Anterior cingulate cortex (tissue), 58 donors: ENCODE measurements at regions not wholly inside any gene's neighbourhood (a gene's known extent, or its start where the extent isn't known, plus 50 kb on each side); places are given as distances from the start of the nearest gene placed in this dataset.

Experiments used
- DNase-seq, 58 donors: peaks; one replicate each; lab custom pipeline; 2025; lab: John Stamatoyannopoulos, UW

DNA sequence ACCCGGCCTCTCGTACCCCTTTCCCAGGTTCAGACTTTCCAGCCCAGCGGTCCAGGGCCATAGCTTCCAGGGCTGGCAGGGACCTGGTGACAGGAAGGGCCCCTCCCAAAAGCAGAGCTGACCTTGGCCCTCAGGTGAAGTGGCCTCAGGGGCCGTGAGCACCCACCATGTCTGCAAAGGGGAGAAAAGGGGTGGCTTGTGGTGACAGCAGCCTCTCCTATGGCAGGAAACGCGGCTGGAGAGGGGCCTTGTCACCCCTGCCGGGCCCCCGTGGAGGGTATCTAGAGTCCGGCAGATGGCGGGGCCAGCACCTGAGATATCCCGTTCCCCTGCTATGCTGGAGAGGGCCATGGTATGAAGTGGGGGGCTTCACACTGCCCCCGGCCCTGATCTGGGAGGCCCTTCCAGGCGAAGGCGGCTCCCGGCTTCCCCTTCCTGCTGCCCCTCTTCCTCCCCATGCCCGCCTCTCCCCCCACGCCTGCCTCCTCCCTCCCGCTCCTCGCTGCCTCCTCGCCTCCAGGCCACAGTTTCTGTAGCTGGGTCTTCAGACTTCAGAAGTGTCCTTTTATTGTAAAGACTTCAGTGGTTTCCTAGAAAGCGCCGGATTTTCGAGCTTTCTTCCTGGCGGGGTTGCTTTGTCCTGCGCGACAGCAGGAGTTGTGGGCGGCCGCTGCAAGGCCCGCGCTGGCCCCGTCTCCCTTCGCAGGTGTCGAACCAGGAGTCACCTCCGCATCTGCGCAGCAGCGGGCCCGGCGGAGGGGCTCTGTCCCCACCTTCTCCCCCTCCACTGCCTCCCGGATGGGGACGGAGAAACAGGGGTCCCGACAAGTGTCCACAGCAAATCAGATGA, 240.5 kb upstream of the MYT1L start:
- no peak for DNase-seq

DNA sequence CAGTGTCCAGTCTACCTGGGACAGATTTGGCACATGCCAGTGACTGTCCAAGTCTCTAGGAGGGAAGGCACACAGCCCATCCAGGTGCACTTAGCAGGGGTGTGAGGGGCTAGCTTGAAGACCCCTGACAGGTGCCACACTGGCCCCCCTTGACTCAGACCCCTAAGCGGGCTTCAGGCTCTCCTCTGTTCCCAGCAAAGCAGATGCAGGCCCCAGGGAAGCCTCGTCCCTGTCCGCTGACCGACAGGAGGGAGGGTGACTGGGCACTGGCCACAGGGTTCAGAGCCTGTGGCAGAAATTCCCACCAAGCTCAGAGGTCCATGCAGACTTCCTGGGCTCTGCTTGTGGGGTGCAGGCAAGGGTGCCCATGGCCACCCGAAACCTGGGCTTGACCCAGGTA, 239.8 kb upstream of the MYT1L start:
- no peak for DNase-seq

DNA sequence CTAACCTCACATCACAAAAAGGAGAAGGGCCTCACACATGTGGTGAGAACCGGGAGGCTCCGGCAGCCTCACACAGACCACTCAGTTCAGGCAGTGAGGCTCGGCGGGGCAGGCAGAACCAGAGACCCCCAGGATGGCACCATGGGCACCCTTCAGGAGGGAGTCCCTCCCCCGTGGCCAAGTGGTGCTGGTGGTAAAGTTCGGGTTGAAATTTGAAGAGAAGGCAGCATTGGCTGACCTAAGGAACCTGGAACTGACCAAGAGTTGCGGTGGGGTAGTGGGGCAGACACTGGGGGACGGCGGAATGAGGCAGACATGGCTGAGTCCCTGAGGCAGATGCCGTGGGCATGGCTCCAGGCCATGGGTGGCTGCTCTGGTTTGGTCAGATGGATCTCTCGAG, 239.3 kb upstream of the MYT1L start:
- DNase-seq = no peak

DNA sequence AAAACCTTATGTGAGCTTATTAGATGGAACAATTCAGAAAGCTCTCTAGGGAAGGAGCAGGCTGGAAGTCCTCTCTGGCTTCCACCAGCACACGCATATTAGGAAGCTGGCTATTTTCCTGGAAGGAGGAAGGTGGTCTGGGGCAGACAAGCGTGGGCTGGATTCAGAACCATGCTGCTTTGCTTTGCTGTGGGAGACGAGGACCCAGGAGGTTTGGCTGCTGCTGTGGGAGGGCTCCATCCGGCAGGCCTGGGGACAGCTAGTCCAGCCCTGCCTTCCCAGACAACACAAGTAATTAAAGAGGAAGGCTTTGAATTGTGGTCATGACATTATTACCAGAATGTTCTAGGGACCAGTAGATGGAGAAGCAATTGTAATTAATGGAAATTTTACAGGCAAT, 238.8 kb upstream of the MYT1L start:
- DNase-seq = no peak

DNA sequence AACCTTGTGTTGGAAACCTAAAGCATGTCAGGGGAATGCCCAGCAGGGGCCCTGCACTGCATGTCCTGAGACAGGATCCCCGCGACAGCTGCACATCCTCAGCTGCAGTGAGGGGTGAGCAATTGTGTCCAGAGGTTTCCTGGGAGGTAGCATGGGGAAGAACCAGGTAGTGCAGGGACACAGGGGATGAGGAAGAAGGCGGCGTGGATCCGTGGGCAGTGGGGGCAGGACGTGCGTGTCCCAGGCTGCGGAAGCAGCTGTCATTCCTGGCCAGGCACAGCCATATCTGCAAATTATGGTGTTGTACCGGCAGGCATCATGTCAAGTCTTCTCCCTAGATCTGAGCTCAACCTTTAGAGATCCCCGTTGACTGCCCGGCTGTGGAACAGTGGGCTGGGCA, 238.2 kb upstream of the MYT1L start:
- no peak for DNase-seq

DNA sequence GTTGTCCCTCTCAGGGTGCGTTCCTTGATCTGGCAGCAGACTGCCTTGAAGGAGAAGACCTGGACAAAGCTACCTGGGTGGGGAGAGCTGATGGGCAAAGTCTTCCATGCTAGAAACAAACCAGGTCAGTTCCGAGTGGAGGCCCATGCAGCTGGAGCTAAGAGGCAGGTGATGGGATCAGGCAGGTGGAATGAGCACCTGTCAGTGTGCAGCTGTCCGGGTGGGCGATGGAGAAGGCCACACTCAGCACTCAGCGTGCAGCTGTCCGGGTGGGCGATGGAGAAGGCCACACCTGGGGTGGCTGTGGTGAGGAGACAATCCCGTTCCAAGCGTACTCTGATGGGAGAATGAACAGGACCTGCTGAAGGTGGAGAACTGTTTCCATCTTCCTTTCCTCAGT, 237.3 kb upstream of the MYT1L start:
- no peak for DNase-seq

DNA sequence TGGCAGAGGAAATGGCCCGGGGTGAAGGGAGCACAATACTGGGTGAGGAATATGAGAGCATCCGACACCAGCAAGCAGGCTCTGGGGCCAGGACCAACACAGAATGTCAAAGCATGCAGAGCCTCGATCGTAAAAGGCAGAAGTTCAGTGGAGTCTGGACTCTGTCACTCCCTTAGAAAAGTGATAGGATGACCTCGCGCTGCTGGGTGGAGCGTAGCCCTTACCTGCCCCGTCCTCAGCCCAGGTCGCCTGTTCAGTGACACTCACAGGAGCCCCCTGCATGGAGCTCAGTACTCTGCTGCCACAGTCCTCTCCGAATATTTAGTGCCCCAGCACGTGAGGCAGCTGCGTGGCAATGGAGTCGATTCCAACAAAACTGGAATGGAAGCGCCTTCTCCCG, 236.7 kb upstream of the MYT1L start:
- no peak for DNase-seq

DNA sequence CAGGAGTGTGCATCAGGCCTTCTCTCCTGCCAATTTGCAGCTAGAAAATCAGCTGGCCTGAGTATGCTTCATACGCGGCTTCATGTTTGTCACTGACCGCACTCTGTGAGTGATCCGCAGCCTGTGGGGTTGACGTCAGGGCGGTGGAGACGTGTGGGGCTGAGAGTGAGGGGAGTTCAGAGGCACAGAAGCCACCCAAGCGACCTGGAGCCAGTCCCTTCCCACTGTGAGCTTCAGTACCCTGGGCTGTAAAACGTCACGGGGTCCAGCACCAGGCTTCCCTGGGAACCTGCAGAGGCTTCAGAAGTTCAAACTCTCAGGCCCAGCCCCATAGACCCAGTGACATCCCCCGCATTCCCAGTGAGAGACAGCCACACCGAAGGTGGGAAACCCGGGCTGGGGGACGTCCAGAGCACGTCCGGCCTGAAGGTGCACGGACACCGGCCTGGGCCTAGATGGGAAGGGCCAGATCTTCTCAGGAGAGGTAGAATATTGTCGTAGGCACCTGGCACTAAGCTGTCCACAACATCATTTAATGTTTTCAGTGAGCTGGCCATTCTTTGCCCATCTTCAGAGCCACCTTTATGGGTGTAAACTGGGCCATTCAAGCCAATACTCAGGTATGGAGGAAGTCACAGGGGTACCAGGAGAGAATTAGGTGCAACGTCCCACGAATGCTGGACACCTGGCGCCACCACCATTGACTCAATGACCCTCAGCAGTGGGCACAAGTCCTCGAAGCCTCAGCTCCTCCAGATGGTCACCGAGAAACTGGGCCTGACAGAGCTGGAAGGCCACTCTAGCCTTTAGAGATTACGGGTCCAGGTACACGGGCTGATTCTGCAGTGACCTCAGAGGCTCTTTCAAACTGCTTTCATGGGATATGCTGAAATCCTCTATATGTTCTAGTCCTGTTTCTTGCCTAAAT, 235.6 kb upstream of the MYT1L start:
- DNase-seq = no peak

DNA sequence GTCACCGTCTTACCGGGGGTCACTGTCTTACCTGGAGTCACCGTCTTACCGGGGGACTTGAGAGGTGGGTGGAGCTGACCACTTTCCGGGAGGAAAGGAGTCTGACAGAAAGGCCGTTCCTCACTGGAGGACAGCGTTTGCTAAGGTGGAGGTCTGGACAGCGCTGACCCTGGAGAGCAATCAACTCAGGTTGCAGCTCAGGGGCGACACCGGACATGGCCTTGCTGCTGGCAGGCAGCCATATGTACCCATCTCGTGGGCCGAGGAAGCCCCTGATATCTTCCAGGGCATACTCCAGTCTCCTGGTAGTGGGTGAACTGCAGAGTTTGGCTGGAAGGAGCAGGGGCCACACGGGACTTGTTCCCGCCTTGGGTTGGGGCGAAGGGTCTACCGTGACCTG, 234.6 kb upstream of the MYT1L start:
- DNase-seq = no peak

DNA sequence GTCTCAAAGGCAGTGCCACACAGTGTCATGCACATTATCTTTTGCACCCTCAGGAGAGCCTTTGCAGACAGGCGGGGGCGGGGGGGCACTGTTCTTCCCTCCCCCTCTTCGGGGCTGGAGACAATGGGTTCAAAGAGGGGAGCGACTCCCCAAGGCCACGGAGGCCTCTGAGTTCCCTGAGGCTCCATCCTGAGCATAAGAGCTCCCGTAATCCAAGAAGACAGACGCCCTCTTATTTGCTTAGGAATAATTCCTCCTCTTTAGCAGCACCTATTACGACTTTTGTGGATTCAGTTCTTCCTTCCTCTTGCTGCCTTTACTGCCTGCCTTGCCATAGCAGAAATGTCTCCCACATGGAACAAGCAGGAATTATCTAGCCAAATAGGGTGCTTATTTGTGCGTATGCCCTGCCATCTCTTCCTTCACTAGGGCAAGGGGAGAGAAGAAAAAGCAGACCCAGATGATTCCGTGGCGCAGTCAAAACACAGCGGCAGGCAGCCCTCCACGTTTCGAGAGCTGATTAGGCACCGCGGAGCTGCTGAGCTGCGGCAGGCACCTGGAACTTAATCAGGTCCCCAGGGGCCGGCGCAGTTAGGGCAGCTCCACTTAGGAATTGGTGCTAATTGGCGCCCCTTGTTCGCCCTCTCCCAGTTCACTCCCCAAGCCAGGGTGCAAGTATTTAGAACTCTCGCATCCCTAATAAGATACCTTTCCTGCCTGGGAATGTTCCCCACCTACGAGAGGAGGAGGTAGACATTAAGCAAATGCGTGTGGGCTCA, 233.4 kb upstream of the MYT1L start:
- no peak for DNase-seq

DNA sequence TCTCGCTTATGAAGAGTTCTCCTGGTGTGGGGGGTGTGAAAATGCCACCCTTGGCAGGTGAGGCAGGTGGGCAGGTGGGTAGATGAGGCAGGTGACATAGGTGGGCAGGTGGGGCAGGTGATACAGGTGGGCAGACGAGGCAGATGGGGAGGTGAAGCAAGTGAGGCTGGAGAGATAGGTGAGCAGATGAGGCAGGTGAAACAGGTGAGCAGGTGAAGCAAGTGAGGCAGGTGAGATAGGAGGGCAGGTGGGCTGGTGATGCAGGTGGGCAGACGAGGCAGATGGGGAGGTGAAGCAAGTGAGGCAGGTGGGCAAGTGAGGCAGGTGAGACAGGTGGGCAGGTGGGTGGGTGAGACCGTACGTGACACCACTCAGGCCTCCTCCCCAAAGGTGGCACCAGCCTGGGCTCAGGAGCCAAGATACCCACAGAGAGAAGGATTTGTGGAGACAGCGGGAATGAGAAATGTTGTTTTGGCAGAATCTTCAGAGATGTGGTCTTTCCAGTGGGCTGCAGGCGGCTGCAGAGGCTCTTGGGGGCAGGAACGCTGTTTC, 232.3 kb upstream of the MYT1L start:
- no peak for DNase-seq

DNA sequence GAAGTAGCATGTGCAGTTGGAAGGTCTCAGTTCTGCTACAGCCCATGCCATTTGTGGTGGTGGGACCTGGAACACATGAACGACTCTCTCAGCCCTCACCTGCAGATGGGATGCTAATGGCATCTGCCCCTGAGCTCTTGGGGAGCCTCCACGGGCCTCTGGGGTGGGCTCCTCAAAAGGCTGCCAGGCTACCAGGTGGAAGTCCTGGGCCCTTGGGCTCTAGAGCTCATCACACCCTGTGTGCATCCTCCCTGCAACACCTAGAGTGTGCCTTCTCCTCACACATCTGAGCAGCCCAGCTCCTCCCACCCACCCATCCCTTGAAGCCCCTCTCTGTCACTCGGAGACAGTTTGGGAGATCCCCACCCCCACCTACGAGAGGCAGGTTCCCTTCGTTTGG, 231.8 kb upstream of the MYT1L start:
- DNase-seq = no peak

DNA sequence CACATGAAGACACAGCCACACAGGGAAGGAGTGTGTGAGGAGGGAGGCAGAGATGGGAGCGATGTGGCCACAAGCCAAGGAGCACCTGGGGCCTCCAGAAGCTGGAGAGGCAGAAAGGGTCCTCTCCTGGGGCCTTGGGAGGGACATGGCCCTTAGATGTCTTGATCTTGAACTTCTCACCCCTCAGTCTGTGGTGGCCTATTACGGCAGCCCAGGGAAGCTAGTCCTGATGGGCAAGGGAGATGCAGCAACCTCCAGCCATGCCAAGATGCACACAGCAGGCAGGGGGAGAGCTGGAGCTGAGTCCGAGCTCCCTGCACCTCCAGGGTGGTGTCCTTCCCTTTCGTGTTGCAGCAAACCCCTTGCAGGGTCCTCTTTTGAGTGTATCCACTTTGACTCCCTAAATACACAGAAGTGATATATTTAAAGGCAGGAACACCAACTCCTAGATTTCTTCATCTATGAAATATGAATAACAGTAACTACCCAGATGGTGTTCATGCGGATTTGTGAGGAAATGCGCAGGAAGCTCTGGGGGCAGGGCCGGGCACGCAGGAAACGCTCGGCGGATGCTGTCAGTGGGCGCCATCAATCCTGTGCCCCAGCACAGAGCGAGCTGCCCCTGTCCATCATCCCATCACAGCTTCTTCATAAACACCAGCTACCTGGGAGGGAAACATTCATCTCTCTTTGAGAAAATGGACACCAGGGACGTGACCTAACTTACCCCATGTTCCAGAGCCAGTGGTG, 230.4 kb upstream of the MYT1L start:
- no peak for DNase-seq

DNA sequence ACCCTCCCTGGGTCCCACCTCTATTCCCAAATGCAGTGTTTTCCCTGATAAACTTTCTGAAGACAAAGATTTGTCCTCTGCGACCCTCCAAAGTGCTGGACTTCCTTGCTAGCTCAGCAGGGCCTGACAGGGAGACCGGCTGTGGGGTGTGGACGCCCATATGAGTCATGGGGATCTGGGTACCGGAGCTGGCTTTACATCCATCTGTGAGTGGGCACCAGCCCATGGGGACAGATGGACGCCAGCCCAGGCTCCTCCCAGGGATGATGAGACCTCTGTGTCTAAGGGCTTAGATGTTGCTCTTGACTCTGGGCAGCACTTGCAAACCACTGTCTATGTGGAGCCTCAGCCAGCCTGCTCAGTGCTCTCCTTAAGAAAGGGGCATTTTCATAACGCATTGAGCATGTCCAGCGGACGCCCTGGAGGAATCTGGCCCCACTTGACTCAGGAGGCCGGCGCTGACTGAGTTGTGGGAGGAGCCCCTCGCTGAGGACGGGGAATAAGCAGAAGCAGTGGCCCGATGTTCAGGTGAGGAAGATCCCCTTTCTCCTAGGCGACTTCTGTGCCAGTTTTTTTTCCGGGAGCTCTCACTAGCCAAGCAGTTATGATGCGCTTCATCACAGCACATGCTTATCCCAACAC, 229.4 kb upstream of the MYT1L start:
- DNase-seq = no peak

DNA sequence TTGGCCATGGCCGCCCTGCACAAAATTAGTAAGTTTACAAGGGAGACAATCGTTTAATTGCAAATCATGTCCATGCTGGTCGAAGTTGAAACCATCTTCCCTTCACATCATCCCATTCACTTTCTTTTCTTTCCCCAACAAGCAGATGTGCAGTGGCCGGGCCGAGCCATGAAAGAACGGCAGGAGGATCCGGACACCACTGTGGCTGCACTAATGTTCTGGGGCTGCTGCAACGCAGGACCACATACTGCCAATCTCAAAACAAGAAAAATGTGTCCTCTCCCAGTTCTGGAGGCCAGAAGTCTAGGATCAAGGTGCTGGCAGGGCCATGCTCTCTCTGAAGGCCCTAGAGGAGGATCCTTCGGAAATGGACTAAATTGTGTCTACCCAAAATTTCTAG, 227.4 kb upstream of the MYT1L start:
- DNase-seq = no peak

DNA sequence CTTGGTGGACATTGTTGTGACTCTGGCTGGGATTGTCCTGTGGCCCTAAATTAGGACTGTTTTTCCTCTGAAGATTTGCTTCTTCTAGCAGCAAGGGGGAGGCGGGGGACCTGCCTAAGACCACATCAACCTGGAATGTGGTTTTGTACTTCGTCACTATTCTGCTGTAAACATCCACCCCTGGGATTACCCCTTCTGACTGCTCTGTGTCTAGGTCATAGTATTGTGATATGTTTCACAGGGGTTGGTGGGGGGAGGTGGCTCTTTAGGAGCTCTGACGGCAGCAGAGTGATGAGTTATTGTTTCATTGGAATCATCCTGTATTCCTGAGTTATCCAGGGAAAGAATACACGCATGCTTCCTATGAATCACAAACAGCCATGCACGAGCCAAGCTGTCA, 226.4 kb upstream of the MYT1L start:
- DNase-seq = no peak

DNA sequence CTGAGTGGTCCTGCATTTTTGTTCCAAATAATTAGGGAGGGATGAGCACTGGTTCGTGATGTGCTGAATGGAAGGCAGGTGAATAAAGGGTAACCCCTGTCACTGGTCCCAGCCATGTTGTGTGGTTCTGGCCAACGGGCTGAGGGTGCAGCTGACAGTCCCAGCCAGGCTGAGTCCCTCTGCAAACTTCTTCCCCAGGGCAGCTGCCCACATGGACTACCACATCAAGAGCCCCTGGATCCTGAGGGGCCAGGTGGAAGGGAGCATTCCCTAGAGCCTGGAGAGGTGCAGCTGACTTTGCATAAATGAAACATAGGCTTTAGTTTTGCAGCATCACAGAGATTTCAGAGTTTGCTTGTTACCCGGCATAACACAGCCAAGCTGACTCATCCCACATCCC, 219.8 kb upstream of the MYT1L start:
- no peak for DNase-seq

DNA sequence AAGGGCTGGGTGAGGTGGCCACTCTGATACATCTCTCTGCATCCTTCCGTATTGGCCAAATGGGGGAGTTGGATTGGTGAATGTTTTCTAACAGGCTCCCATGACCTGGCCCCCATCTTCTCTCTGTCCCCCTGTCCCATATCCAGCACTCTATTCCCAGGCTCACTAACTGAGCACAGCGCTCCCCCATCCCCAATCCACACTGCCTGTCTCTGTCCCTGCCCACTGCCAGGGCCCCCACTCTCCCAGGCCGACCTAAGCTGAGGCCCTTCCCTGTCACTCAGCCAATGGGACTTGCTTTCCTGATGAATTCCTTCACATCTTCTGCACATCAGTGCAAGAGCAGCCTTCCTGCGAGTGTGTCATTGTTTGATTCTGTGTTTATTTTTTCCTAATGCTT, 216.8 kb upstream of the MYT1L start:
- no peak for DNase-seq

DNA sequence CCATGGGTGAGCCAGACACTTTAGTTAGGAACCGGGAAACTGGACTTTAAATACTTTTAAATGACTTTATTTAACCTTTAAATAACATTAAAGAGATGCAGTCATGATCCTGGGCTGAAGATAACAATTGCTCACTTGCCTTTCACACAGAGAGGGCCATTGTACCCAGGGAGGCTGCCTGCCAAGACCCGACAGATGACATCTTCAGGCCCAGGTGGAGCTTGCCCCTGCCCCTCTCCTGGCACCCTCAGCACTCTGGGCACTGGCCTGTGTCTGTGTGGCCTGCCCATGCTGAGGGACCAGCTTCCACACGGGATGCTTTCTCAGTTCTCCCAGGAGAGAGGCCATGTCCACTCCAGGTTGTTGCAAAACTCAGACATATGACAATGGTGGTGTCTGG, 216.4 kb upstream of the MYT1L start:
- DNase-seq = peak in 39 of 58 donors; percentile 13 to 85 (median 54)
